CD14-positive monocyte (primary cell): ENCODE measurements at regions not wholly inside any gene's neighbourhood (a gene's known extent, or its start where the extent isn't known, plus 50 kb on each side); places are given as distances from the start of the nearest gene placed in this dataset.
"Not testable (repeated sequence)": the region's sequence is repeated elsewhere in the genome, so short reads cannot be mapped to it uniquely, and the experiment has no call there.

Source experiments
- DNase-seq, 3 donors: peaks; one replicate each; pipeline ENCODE4 v3.0.0-alpha.2; 2011 to 2022
- H2AFZ ChIP-seq: 2 replicates; pipeline ENCODE4 v1.6.0; 2012; ENCODE audit warnings: mild to moderate bottlenecking, low read depth, low read length, inconsistent platforms; ENCODE audit not compliant: insufficient read depth, poor library complexity, severe bottlenecking
- H3K27ac ChIP-seq, 2 donors: 1 replicate in 1 of 2; 2 replicates in 1 of 2; pipeline ENCODE4 v1.5.1; 2012 to 2013; ENCODE audit warnings: low read length in 2 of 2, control low read depth in 1 of 2, inconsistent platforms in 1 of 2, low read depth in 1 of 2, mild to moderate bottlenecking in 1 of 2
- H3K27me3 ChIP-seq, 2 donors: one replicate each; pipeline versions ENCODE4 v1.6.0 to v1.6.1; 2011 to 2013; ENCODE audit warnings: low read length in 2 of 2; ENCODE audit not compliant: control insufficient read depth in 2 of 2, insufficient read depth in 2 of 2
- H3K36me3 ChIP-seq, 2 donors: replicated peaks in 1 of 2; 1 replicate in 1 of 2; 2 replicates in 1 of 2; pipeline versions ENCODE4 v1.5.1 to v1.6.1; 2012 to 2013; ENCODE audit warnings: low read length in 2 of 2, control low read depth in 1 of 2, inconsistent platforms in 1 of 2, mild to moderate bottlenecking in 1 of 2; ENCODE audit not compliant: insufficient read depth in 2 of 2, control insufficient read depth in 1 of 2
- H3K4me1 ChIP-seq, 2 donors: 1 replicate in 1 of 2; 2 replicates in 1 of 2; pipeline versions ENCODE4 v1.5.1 to v1.6.1; 2012 to 2013; ENCODE audit warnings: low read length in 2 of 2, control low read depth in 1 of 2, inconsistent platforms in 1 of 2, mild to moderate bottlenecking in 1 of 2, moderate library complexity in 1 of 2; ENCODE audit not compliant: insufficient read depth in 2 of 2, control insufficient read depth in 1 of 2
- H3K4me2 ChIP-seq: replicated peaks from 2 replicates; pipeline ENCODE3; 2012; ENCODE audit warnings: low read length, moderate library complexity, mild to moderate bottlenecking; ENCODE audit not compliant: poor library complexity, severe bottlenecking; ENCODE audit errors: extremely low read depth
- H3K4me3 ChIP-seq, 3 experiments: fragments of 200-600 bp in 1 of 3; sonication (generic) in 1 of 3; replicated peaks in 1 of 3; 1 replicate in 2 of 3; 2 replicates in 1 of 3; pipeline ENCODE4 v1.5.1; 2011 to 2013; ENCODE audit warnings: low read length in 3 of 3, mild to moderate bottlenecking in 3 of 3, control low read depth in 2 of 3, low read depth in 2 of 3, inconsistent platforms in 1 of 3, moderate library complexity in 1 of 3
- H3K79me2 ChIP-seq: 2 replicates; pipeline ENCODE4 v1.6.0; 2012; ENCODE audit warnings: mild to moderate bottlenecking, control low read depth, inconsistent platforms, low read length, moderate library complexity; ENCODE audit not compliant: insufficient read depth
- H3K9ac ChIP-seq: 2 replicates; pipeline ENCODE4 v1.6.0; 2017; ENCODE audit warnings: low read length, mild to moderate bottlenecking; ENCODE audit not compliant: insufficient read depth, poor library complexity, severe bottlenecking
- H3K9me3 ChIP-seq, 2 donors: replicated peaks in 1 of 2; 1 replicate in 1 of 2; 2 replicates in 1 of 2; pipeline versions ENCODE4 v1.5.1 to v1.6.1; 2012 to 2013; ENCODE audit warnings: low read length in 2 of 2, control low read depth in 1 of 2; ENCODE audit not compliant: control insufficient read depth in 1 of 2, insufficient read depth in 1 of 2
- H4K20me1 ChIP-seq: 2 replicates; pipeline ENCODE4 v1.6.0; 2012; ENCODE audit warnings: mild to moderate bottlenecking, low read length, control low read depth, moderate library complexity; ENCODE audit not compliant: insufficient read depth
- H3K27ac Mint-ChIP-seq, 7 donors: one replicate each; pipeline ENCODE4 v1.8.0; 2020; ENCODE audit warnings: mild to moderate bottlenecking in 7 of 7, mixed read lengths in 7 of 7, moderate library complexity in 6 of 7, inconsistent platforms in 2 of 7
- H3K27me3 Mint-ChIP-seq, 3 donors: one replicate each; pipeline ENCODE4 v1.8.0; 2021 to 2022; ENCODE audit warnings: low read depth in 3 of 3, mild to moderate bottlenecking in 3 of 3, mixed read lengths in 3 of 3, moderate library complexity in 3 of 3, inconsistent platforms in 1 of 3
- H3K36me3 Mint-ChIP-seq, 2 donors: one replicate each; pipeline ENCODE4 v1.8.0; 2020; ENCODE audit warnings: mixed read lengths in 2 of 2, inconsistent platforms in 1 of 2, mild to moderate bottlenecking in 1 of 2
- H3K4me1 Mint-ChIP-seq: one replicate; pipeline ENCODE4 v1.8.0; 2020; ENCODE audit warnings: mild to moderate bottlenecking, mixed read lengths
- H3K4me3 Mint-ChIP-seq, 2 donors: one replicate each; pipeline ENCODE4 v1.8.0; 2020; ENCODE audit warnings: mild to moderate bottlenecking in 2 of 2, mixed read lengths in 2 of 2, moderate library complexity in 1 of 2
- H3K9me3 Mint-ChIP-seq, 7 donors: one replicate each; pipeline ENCODE4 v1.8.0; 2020 to 2022; ENCODE audit warnings: mixed read lengths in 7 of 7, mild to moderate bottlenecking in 6 of 7, moderate library complexity in 6 of 7, inconsistent platforms in 2 of 7
- CTCF ChIP-seq: fragments of 200-600 bp; IDR thresholded peaks from one replicate; pipeline ENCODE4 v1.8.0; 2022; ENCODE audit warnings: antibody characterized with exemption, mild to moderate bottlenecking
- WGBS: methylation state at CpG from one replicate; pipeline ENCODE4 v1.1.5; 2013; ENCODE audit warnings: missing lambda C conversion rate; ENCODE audit not compliant: insufficient coverage; 5-methylcytosine and 5-hydroxymethylcytosine counted together
- intact Hi-C, 2 donors: fragments of 100-400 bp; cut with micrococcal nuclease; formaldehyde crosslinking; loops; one replicate each; pipeline versions ENCODE4 v1.15.0 to v1.15.1; 2023

- Mint-ChIP-seq H3K9me3 (peaks cover 0 to 3% (median 0%) of the 10 kb centered on the region in 7 donors), H3K27me3 (peaks cover 0 to 2% (median 0%) of the 10 kb centered on the region in 3 donors), H3K4me3 (peak overlapping the region; percentile 58 to 82), H3K36me3 (peaks cover 2 to 3% of the 10 kb centered on the region in 2 donors), H3K27ac (peak overlapping the region; percentile 99 to 100 (median 99)), H3K4me1 (peaks cover 63% of the 10 kb centered on the region)
- intact Hi-C loops: loop anchor here in 1 of 2 donors (5.0 to 10.0 kb wide), 2 partner anchors 57 to 469 kb away; no protein-coding TSS in a partner anchor
- Histone ChIP-seq H3K27ac (peak overlapping the region; percentile 99 to 100), H3K4me2 (peak overlapping the region; percentile 65), H3K9me3 (no peaks in the 10 kb centered on the region), H2AFZ (peak overlapping the region; percentile 59), H3K36me3 (no peaks in the 10 kb centered on the region), H3K79me2 (no peaks in the 10 kb centered on the region), H3K9ac (peak overlapping the region; percentile 76), H3K4me3 (peak overlapping the region in 2 of 3 experiments; percentile 33 to 60), H3K27me3 (no peaks in the 10 kb centered on the region), H4K20me1 (no peaks in the 10 kb centered on the region), H3K4me1 (peaks cover 62 to 73% of the 10 kb centered on the region in 2 donors)
- TF ChIP-seq CTCF: no peak
- peak; percentile 97 to 100 (median 98) for DNase-seq
- WGBS: 17% methylated on average over 4 of the region's 13 CpGs
Measured at GRCh38 chr10:5291501-5292195, 73.1 kb upstream of the UCN3 start.

GRCh38 chr10:5292196-5292735 is 72.5 kb upstream of the UCN3 start:
- Histone ChIP-seq H3K9ac (peak overlapping the region; percentile 76), H3K4me2 (peak overlapping the region; percentile 65), H2AFZ (peak overlapping the region; percentile 59), H3K36me3 (no peaks in the 10 kb centered on the region), H3K4me1 (peaks cover 66 to 75% of the 10 kb centered on the region in 2 donors), H4K20me1 (no peaks in the 10 kb centered on the region), H3K4me3 (peak overlapping the region in 2 of 3 experiments; percentile 33 to 60), H3K79me2 (no peaks in the 10 kb centered on the region), H3K27ac (peak overlapping the region; percentile 99 to 100), H3K27me3 (no peaks in the 10 kb centered on the region), H3K9me3 (no peaks in the 10 kb centered on the region)
- peaks cover 0 to 2% (median 0%) of the 10 kb centered on the region in 3 donors for H3K27me3 Mint-ChIP-seq
- DNase-seq: peak in 2 of 3 donors; percentile 64 to 70
- peak overlapping the region; percentile 99 to 100 (median 99) for H3K27ac Mint-ChIP-seq
- TF ChIP-seq CTCF: no peak
- H3K9me3 Mint-ChIP-seq: peaks cover 0 to 3% (median 0%) of the 10 kb centered on the region in 7 donors
- intact Hi-C loops: loop anchor here in 1 of 2 donors (5.0 to 10.0 kb wide), 2 partner anchors 57 to 470 kb away; no protein-coding TSS in a partner anchor
- 8% methylated on average over 4 of the region's 7 CpGs for WGBS
- H3K36me3 Mint-ChIP-seq: peaks cover 2 to 3% of the 10 kb centered on the region in 2 donors
- H3K4me3 Mint-ChIP-seq: peak overlapping the region; percentile 40 to 82
- H3K4me1 Mint-ChIP-seq: peaks cover 65% of the 10 kb centered on the region

- H3K4me3 Mint-ChIP-seq: peak overlapping the region in 1 of 2 donors; percentile 31
- 100% methylated on average over 2 of the region's 2 CpGs for WGBS
- not testable (repeated sequence) for DNase-seq, H3K4me3 ChIP-seq, H3K27me3 ChIP-seq, H4K20me1 ChIP-seq, H3K36me3 Mint-ChIP-seq, H3K79me2 ChIP-seq, H3K9me3 ChIP-seq, H2AFZ ChIP-seq, H3K9me3 Mint-ChIP-seq, H3K36me3 ChIP-seq, H3K4me2 ChIP-seq, H3K9ac ChIP-seq, H3K27me3 Mint-ChIP-seq
- peak overlapping the region; percentile 99 to 100 for H3K27ac ChIP-seq
- peaks cover 72% of the 10 kb centered on the region for H3K4me1 Mint-ChIP-seq
- intact Hi-C loops: loop anchor here in 1 of 2 donors (5.0 to 10.0 kb wide), 2 partner anchors 58 to 471 kb away; no protein-coding TSS in a partner anchor
- H3K27ac Mint-ChIP-seq: peak overlapping the region; percentile 88 to 100 (median 99)
- peaks cover 73 to 82% of the 10 kb centered on the region in 2 donors for H3K4me1 ChIP-seq
Measured at GRCh38 chr10:5292970-5293369, 71.8 kb upstream of the UCN3 start.
